Panc1 (cell line): ENCODE measurements at regions not wholly inside any gene's neighbourhood (a gene's known extent, or its start where the extent isn't known, plus 50 kb on each side); places are given as distances from the start of the nearest gene placed in this dataset.

ENCODE experiments used
- ATAC-seq: fragments of 200-7000 bp; cut with Tn5 transposase; 2 replicates; pipeline ENCODE4 v1.9.1; 2020; ENCODE audit warnings: mild to moderate bottlenecking, moderate library complexity
- BruUV-seq: library from RNA; stranded (reverse); fragments of 400-500 nt; replicated peaks from 2 replicates; lab custom pipeline; 2021; lab: Mats Ljungman, UMichigan
- CTCF ChIA-PET: fragments of 300-600 bp; sonication (Branson Sonifier 250); formaldehyde crosslinking; loops from one replicate; lab custom pipeline; 2022; ENCODE audit warnings: antibody characterized with exemption; lab: Charles Lee
- POLR2A ChIA-PET: fragments of 300-600 bp; sonication (Branson Sonifier 250); formaldehyde crosslinking; loops from one replicate; lab custom pipeline; 2022; ENCODE audit warnings: antibody characterized with exemption; lab: Charles Lee
- DNase-seq: peaks from one replicate; pipeline ENCODE4 v3.0.0-alpha.2; 2010; ENCODE audit warnings: low read depth, low spot score
- H3K27ac ChIP-seq: 2 replicates; pipeline ENCODE4 v1.5.1; 2011; ENCODE audit warnings: mild to moderate bottlenecking, low read length, inconsistent platforms
- H3K27me3 ChIP-seq: fragments of 200-500 bp; sonication (Bioruptor generic); 2 replicates; pipeline ENCODE4 v1.6.0; 2014; ENCODE audit warnings: low read length, inconsistent platforms; ENCODE audit not compliant: control insufficient read depth, insufficient read depth
- H3K36me3 ChIP-seq: fragments of 200-500 bp; sonication (Bioruptor generic); 2 replicates; pipeline ENCODE4 v1.5.1; 2014; ENCODE audit warnings: inconsistent platforms, mild to moderate bottlenecking, low read length, moderate library complexity; ENCODE audit not compliant: control insufficient read depth, insufficient read depth
- H3K4me1 ChIP-seq: 2 replicates; pipeline ENCODE4 v1.5.1; 2011; ENCODE audit warnings: inconsistent platforms, mild to moderate bottlenecking, low read length, moderate library complexity; ENCODE audit not compliant: control insufficient read depth, insufficient read depth
- H3K4me3 ChIP-seq, 2 experiments: 2 replicates each; pipeline ENCODE4 v1.5.1; 2011 to 2012; ENCODE audit warnings: low read depth in 2 of 2, low read length in 2 of 2, mild to moderate bottlenecking in 2 of 2, inconsistent platforms in 1 of 2, moderate library complexity in 1 of 2
- H3K9me3 ChIP-seq: fragments of 200-500 bp; sonication (Bioruptor generic); 2 replicates; pipeline ENCODE4 v1.5.1; 2014; ENCODE audit warnings: low read depth, mild to moderate bottlenecking, inconsistent platforms, low read length, moderate library complexity; ENCODE audit not compliant: control insufficient read depth, insufficient read depth
- POLR2AphosphoS5 ChIP-seq: IDR thresholded peaks from 2 replicates; pipeline ENCODE4 v1.6.1; 2012; ENCODE audit warnings: mild to moderate bottlenecking, low read depth, low read length, moderate library complexity
- REST ChIP-seq, 2 experiments: IDR thresholded peaks; 2 replicates each; pipeline ENCODE4 v1.6.1; 2011 to 2012; ENCODE audit warnings: low read depth in 2 of 2, control low read depth in 1 of 2, low read length in 1 of 2, mild to moderate bottlenecking in 1 of 2, moderate library complexity in 1 of 2; ENCODE audit not compliant: insufficient read depth in 1 of 2
- SIN3A ChIP-seq: IDR thresholded peaks from 2 replicates; pipeline ENCODE4 v1.6.1; 2012; ENCODE audit warnings: low read depth, mild to moderate bottlenecking, low read length, moderate library complexity, borderline replicate concordance; ENCODE audit not compliant: insufficient read depth
- TCF7L2 ChIP-seq: IDR thresholded peaks from 2 replicates; pipeline ENCODE4 v1.6.1; 2011; ENCODE audit warnings: mild to moderate bottlenecking, low read depth, low read length, inconsistent platforms
- in situ Hi-C: cut with HindIII; loops from 2 replicates; pipeline ENCODE4 v1.10.0; 2016; ENCODE audit warnings: low sequenced_read_pairs, low pct_unique_long_range_greater_than_20kb
- intact Hi-C: fragments of 100-400 bp; cut with micrococcal nuclease; formaldehyde crosslinking; loops from one replicate; pipeline ENCODE4 v1.10.0; 2022; ENCODE audit not compliant: unreplicated experiment
- TF ChIP-seq, protein P1 (sequence below): fragments of 450-650 bp; IDR thresholded peaks from 2 replicates; pipeline ENCODE4 v1.5.1; 2017; ENCODE audit warnings: mild to moderate bottlenecking

DNA sequence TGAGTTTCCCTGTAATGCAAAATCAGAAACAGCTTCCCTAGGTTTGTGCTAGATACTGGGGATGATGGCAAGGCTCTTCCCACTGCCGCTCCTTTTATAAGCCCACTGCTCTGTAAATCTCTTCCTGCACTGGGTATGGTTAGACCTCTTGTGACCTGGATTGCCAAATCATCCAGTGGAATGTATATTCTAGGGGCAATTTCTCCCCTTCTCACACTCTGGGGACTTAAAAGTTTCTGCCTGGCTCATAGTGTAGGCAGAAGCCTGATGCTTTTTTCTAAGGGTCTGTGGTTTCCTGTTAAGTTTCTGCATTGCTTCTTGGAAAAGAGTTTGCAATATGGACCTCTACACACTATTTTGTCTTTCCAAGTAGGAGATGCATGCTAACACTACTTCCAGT, 1582.0 kb upstream of the PCDH20 start:
- TF ChIP-seq TCF7L2 (no peak), REST (IDR thresholded peaks at IDR 0.05; ENCODE audit: insufficient read depth in 1 of 2, low read depth in 2 of 2, low read length in 1 of 2) (no peak), POLR2AphosphoS5 (no peak), SIN3A (no peak)
- TF ChIP-seq, protein P1, sequence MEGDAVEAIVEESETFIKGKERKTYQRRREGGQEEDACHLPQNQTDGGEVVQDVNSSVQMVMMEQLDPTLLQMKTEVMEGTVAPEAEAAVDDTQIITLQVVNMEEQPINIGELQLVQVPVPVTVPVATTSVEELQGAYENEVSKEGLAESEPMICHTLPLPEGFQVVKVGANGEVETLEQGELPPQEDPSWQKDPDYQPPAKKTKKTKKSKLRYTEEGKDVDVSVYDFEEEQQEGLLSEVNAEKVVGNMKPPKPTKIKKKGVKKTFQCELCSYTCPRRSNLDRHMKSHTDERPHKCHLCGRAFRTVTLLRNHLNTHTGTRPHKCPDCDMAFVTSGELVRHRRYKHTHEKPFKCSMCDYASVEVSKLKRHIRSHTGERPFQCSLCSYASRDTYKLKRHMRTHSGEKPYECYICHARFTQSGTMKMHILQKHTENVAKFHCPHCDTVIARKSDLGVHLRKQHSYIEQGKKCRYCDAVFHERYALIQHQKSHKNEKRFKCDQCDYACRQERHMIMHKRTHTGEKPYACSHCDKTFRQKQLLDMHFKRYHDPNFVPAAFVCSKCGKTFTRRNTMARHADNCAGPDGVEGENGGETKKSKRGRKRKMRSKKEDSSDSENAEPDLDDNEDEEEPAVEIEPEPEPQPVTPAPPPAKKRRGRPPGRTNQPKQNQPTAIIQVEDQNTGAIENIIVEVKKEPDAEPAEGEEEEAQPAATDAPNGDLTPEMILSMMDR: no peak
- Histone ChIP-seq H3K4me1 (no peaks in the 10 kb centered on the region), H3K9me3 (no peaks in the 10 kb centered on the region), H3K36me3 (no peaks in the 10 kb centered on the region), H3K27me3 (no peaks in the 10 kb centered on the region), H3K27ac (no peak overlapping the region), H3K4me3 (no peak overlapping the region)
- ATAC-seq (no peak), DNase-seq (no peak)
- no TSS peak for BruUV-seq
- intact Hi-C loops (no loop called here), in situ Hi-C loops (no loop called here)
- CTCF ChIA-PET: no interaction called here
- POLR2A ChIA-PET: no interaction called here

- POLR2A ChIA-PET: no interaction called here
- no peak for TF ChIP-seq SIN3A
- no peak overlapping the region for H3K4me3 ChIP-seq
- in situ Hi-C loops (no loop called here), intact Hi-C loops (no loop called here)
- no peaks in the 10 kb centered on the region for H3K9me3 ChIP-seq
- BruUV-seq: no TSS peak
- DNase-seq (no peak), ATAC-seq (no peak)
- no peaks in the 10 kb centered on the region for H3K4me1 ChIP-seq
- H3K27me3 ChIP-seq: no peaks in the 10 kb centered on the region
- CTCF ChIA-PET: no interaction called here
- H3K36me3 ChIP-seq: no peaks in the 10 kb centered on the region
- H3K27ac ChIP-seq: no peak overlapping the region
Measured at GRCh38 chr13:62997038-62997599, 1581.5 kb upstream of the PCDH20 start.

GRCh38 chr13:62973804-62974203, 1558.2 kb upstream of the PCDH20 start:
- ChIA-PET POLR2A (no interaction called here), CTCF (no interaction called here)
- no peak overlapping the region for H3K27ac ChIP-seq
- no peak for TF ChIP-seq SIN3A
- TF ChIP-seq, protein P1: no peak
- no peak for TF ChIP-seq TCF7L2
- no peak for TF ChIP-seq POLR2AphosphoS5
- TF ChIP-seq REST (IDR thresholded peaks at IDR 0.05; ENCODE audit: insufficient read depth in 1 of 2, low read depth in 2 of 2, low read length in 1 of 2): no peak
- no peak overlapping the region for H3K4me3 ChIP-seq
- in situ Hi-C loops: no loop called here
- no peaks in the 10 kb centered on the region for H3K4me1 ChIP-seq
- H3K36me3 ChIP-seq: no peaks in the 10 kb centered on the region
- DNase-seq (no peak), ATAC-seq (no peak)
- no peaks in the 10 kb centered on the region for H3K9me3 ChIP-seq
- no TSS peak for BruUV-seq
- intact Hi-C loops: no loop called here
- no peaks in the 10 kb centered on the region for H3K27me3 ChIP-seq
